ENCODE measurements at regions not wholly inside any gene's neighbourhood (a gene's known extent, or its start where the extent isn't known, plus 50 kb on each side); places are given as distances from the start of the nearest gene placed in this dataset.
A peak's percentile ranks its signal among the peaks of the same experiment; 100 is the strongest.

GRCh38 chr2:151029406-151030157 is 232.1 kb downstream of the RBM43 start:
- DNase-seq = no peak

- DNase-seq = no peak
Measured at GRCh38 chr2:151028691-151029176, 232.9 kb downstream of the RBM43 start.

DNA sequence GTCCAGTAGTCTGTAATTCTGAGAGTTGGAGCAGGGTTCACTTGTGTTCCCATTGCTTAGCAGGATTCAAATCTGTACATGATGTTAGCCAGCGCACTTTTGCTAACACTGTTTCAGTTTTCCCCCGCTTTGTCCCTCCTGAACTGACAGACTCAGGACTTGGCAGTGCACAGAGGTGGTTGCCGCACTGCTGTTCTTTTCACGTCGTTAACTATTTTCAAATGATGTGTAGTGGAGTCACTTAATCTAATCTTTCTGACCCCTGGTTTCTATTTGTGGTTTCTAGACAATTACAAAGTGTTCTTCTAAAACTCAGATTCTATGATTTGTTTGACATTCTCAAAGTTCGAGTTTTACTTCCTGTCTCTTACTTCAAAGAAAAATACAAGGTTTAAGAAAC is 234.5 kb downstream of the RBM43 start:
- no peak for DNase-seq

DNA sequence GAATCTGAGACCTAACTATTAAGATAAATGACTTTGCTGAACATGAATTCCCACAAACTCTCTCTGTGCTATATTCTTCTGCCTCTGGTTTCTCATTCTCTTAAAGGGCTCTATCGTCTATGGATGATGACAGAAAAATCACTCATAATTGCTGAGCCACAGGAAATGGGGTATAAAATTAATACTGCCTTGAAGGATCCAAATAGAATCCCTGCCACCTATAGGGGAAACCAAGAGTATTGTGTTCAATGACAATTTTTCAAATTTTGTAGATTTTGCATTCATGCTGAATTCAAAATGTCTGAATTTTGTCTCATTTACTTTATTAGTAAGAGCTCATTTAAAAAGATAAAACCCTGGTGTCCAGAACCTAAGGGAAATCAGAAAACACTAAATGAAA is 235.8 kb downstream of the RBM43 start:
- no peak for DNase-seq

- DNase-seq = no peak
Measured at GRCh38 chr2:151024696-151025251, 236.9 kb downstream of the RBM43 start.

DNA sequence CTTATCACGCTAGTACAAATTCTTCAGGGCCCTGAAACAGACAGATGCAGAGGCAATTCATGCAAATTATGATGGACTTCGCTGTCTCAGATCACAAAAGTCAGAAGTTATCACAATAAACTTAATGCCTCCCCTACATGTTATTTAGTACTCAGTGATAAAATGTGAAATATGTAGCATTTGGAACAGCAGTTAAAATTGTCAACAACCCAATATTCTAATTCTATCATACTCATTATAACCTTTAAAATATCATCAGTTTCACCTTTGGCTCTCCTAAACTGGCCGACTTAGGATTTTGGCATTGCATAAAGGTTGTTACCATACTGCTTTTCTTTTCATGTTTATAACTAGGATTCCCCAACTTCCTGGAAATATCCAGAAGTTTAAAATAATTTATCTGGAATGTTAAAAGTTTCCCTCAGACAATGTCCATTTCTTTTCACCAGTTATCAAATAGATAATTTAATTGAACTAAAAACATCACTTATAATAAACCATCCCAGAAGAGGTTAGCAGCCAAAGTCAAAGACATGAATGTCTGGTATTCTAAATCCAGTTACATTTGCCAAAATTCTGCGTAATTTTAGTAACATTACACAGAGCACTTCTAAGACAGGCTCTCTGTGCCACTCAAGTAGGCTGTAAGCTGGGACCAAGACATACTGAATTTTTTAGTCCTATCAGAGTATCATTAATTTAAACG is 239.8 kb downstream of the RBM43 start:
- no peak for DNase-seq

DNA sequence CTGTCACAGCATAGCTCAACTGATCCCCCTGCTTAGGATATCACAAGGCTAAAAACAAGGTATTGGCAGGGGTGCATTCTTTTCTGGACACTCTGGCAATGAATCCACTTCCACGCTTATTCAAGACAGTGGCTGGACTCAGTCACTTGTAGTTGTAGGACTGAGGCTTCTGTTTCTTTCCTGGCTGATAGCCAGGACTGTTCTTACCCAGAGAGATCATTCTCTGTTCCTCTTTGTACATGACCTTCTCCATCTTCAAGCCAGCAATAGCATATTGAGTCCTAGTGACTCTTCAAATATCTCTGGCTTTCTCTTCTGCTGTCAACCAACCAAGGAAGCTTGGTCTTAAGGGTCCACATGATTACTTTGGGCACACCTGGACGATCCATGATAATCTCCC is 241.3 kb downstream of the RBM43 start:
- DNase-seq = no peak

DNA sequence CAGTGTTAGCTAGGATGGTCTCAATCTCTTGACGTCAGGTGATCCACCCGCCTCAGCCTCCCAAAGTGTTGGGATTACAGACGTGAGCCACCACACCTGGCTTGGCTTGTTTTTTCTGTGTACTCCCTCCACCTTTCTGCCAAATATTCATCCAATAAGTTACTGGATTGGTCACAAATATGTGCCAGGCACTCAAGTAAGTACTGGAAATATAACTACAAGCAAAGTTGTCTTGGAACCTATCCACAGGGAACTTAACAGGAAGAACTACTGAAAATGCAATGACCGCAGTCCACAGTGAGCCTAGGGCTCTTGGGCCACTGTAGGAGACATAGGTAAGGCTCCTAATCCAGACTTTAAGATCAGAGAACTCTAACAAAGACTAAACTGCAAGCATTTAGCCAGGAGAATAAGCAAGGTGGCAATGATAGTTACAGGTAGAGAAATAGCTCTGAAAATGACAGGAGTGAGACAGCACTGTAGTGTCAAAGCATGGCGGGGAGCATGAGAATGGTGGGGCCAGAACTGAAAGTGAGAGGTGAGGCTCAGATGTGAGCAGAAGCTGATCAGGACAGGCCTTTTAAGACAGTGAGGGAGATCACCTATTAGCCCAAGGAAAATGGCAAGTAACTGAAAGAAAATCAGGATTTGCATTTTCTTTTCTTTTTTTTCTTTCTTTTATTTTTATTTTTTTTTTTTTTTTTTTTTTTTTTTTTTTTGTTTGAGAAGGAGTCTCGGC is 252.1 kb downstream of the RBM43 start:
- DNase-seq = no peak

DNA sequence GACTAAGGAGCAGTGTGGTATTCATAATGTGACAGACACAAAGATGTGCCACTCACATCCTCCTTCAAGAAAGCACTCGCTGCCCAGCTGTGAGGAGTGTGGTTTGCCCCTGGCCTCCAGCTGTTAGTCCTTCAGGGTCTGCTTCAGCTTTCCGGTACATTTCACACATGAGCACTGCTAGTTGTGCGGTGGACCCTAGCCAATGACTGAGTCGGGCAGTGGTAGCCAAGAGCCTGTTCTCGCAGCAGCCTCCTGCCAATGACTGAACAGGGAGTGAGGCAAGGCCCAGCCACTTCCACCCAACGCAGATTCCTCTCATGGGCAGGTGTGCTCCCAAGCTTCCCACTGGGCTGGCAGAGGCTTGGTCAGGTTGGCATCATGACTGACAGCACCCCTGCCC is 254.3 kb downstream of the RBM43 start:
- DNase-seq = peak; percentile 53

DNA sequence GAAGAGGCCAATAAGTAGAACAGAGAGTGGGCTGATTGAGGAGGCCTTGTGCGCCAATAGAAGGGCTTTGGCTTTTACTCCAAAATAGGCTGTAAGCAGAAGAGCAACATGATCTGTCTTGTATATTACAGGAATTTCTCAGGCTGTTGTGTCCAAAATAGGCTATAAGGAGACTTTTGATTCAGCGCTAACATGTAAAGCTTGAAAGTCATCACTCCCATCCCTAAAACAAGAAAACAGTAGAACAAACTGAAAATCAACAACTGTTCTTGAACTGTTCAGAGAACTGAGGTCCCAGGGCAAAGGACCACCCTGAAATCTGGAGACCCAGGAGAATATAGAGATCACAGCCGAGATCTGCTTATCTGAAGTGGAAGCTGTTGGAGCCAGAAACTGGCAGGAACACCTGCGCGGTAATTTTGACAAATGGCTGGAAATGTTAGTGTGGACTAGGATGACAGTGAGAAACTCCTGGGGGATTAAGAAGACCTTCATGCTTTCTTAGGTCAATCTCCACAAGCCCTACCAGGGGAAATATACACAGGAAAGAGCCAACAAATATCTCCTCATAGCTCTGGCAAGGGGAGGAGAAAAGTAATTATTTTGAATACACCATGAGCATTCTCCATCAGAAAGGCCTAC is 258.6 kb downstream of the RBM43 start:
- DNase-seq = no peak

- DNase-seq = no peak
Measured at GRCh38 chr2:150997702-150998440, 263.8 kb downstream of the RBM43 start.

- DNase-seq = no peak
Measured at GRCh38 chr2:150997066-150997465, 264.6 kb downstream of the RBM43 start.

DNA sequence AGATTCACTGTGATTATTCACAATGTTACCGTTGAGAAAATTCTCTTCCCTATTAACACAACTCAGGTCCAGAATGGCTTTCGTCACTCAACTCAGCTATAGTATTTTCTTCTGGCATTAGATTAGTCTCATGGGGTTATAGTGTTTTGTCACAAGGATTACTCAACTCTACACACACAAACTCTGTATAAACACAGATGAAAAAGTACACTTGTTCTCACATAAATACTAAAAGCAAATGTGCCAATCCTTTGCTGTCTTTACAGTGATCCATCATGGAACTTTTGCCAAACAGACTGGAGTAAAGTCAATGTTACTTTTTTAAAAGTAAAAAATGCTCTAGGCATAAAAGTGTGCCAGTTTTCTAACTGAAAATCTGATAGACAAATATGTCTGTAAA is 267.6 kb downstream of the RBM43 start:
- DNase-seq = no peak

DNA sequence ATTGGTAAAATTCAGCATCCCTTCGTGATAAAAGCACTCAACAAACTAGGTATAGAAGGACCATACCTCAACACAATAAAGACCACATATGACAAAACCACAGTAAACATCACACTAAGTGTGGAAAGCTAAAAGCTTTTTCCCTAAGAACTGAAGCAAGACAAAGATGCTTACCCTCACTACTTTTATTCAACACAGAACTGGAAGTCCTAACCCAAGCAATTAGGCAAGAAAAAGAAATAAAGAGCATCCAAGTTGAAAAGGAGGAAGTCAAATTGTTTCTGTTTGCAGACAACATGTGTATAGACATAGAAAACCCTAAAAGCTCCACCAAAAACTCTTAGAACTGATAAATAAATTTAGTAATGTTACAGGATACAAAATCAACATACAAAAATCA is 271.7 kb downstream of the RBM43 start:
- DNase-seq = no peak

DNA sequence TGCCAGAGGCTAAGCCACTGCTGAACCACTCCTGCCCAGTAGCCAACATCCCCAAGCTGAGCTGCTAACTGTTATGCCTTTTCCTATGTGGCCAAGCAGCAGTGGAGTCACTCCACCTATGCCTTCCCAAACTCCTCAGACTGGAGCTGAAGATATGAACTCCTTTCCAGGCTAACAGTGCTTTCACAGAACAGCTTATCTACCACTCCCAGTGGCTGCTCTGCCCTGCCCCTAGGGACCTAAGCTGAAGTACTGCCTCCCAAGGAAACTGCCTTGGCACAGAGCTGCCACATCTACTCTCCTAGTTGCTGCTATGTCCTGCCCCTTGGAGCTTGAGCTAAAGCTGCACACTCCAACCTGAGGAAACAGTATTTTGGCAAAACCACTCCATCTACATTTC is 275.9 kb downstream of the RBM43 start:
- no peak for DNase-seq

DNA sequence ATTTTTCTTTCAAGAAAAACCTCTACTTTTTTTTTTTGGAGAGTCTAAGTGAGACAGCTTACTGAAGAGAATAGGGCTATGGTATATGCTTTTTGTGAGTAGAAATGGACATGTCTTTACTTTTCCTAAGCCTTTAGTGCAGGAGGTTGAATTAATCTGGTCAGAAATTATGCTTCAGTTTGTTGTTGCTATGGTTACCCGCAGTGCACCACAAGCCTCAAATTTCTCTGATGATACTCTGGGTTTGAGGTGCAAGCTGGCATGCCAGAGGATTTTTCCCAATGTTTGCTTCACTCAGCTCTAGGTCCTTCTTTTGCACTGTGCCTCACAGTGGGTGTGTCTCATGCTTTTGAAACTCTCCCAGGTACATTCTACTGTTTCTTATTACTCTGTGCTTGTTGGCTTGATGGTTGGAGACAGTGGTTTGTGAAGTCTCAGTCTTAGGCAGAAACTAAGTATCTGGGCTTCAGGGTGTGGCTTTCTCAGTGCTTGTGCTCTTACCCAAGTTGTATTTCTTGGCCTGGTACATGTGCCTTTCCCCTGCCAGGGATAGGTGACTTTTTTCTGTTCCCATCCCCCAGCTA is 278.3 kb downstream of the RBM43 start:
- no peak for DNase-seq

- no peak for DNase-seq
Measured at GRCh38 chr2:150981826-150982225, 279.8 kb downstream of the RBM43 start.

- no peak for DNase-seq
Measured at GRCh38 chr2:150978053-150978452, 283.6 kb downstream of the RBM43 start.

GRCh38 chr2:150977296-150977695 is 284.4 kb downstream of the RBM43 start:
- DNase-seq = no peak

DNA sequence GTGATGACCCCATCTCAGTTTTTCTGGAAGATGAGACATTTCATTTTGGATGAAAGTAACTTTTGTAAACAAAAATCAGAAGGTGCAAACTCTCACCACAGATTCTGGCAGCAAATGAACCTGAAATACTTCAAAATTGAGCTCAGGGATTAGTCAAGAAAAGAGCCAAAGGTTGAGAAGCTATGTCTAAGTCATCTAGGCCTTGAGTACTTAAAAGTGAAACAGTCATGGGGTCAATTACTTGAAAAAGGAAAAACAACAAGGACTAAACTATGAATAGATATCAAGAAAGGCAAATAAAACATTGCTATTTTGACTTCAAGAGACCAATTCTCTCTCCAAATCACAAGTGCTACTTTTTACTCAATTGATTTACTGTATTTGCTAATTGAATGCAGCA is 285.1 kb downstream of the RBM43 start:
- DNase-seq = no peak

GRCh38 chr2:150974864-150975263 is 286.8 kb downstream of the RBM43 start:
- no peak for DNase-seq

GRCh38 chr2:150974234-150974633 is 287.4 kb downstream of the RBM43 start:
- DNase-seq = no peak

All from NCI-H510A (cell line).